AG09319 (cell line): ENCODE measurements at regions not wholly inside any gene's neighbourhood (a gene's known extent, or its start where the extent isn't known, plus 50 kb on each side); places are given as distances from the start of the nearest gene placed in this dataset.

Experiments
- DNase-seq: peaks from one replicate; pipeline ENCODE4 v3.0.0-alpha.2; 2010; ENCODE audit warnings: low read depth; ENCODE audit errors: extremely low read depth
- CTCF ChIP-seq: IDR thresholded peaks from 2 replicates; pipeline ENCODE4 v1.5.1; 2011; ENCODE audit warnings: low read depth, mild to moderate bottlenecking, inconsistent platforms, low read length, moderate library complexity

GRCh38 chr11:28727254-28727653, 619.1 kb downstream of the METTL15 start:
- no peak for DNase-seq
- TF ChIP-seq CTCF: no peak

GRCh38 chr11:28726432-28726831, 618.2 kb downstream of the METTL15 start:
- no peak for DNase-seq
- TF ChIP-seq CTCF: no peak

DNA sequence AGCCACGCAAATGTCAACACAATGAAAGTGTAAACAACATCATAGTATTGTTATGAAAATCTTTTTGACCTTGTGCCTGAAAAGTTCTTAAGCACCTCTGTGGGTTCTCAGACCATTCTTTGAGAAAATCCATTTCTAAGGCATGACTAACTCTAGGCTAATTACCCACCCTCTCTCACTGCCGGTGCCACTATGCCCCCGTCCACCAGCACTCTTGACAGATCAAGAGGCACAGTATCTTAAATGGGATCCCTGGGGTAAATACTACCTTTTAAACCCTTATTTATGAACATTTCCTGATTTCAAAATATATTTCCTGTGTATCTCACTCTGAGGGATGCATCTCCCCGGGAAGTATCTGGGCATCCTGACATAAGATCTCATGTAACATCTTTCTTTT, 607.5 kb downstream of the METTL15 start:
- no peak for TF ChIP-seq CTCF
- DNase-seq: no peak

- no peak for DNase-seq
- TF ChIP-seq CTCF: no peak
Measured at GRCh38 chr11:28713850-28714249, 605.7 kb downstream of the METTL15 start.

GRCh38 chr11:28708075-28708474, 599.9 kb downstream of the METTL15 start:
- DNase-seq: no peak
- no peak for TF ChIP-seq CTCF

GRCh38 chr11:28704801-28705200, 596.6 kb downstream of the METTL15 start:
- no peak for TF ChIP-seq CTCF
- no peak for DNase-seq

- DNase-seq: no peak
- TF ChIP-seq CTCF: no peak
Measured at GRCh38 chr11:28703371-28703770, 595.2 kb downstream of the METTL15 start.

- no peak for DNase-seq
- TF ChIP-seq CTCF: no peak
Measured at GRCh38 chr11:28702871-28703270, 594.7 kb downstream of the METTL15 start.
